HG02763 (cell line): ENCODE measurements at regions not wholly inside any gene's neighbourhood (a gene's known extent, or its start where the extent isn't known, plus 50 kb on each side); places are given as distances from the start of the nearest gene placed in this dataset.
A peak's percentile ranks its signal among the peaks of the same experiment; 100 is the strongest.
"Not testable (repeated sequence)": the region's sequence is repeated elsewhere in the genome, so short reads cannot be mapped to it uniquely, and the experiment has no call there.

Experiments
- ATAC-seq: cut with Tn5 transposase; IDR thresholded peaks from one replicate; pipeline ENCODE4 v1.9.1; 2021; ENCODE audit warnings: mild to moderate bottlenecking, moderate library complexity; ENCODE audit not compliant: unreplicated experiment

DNA sequence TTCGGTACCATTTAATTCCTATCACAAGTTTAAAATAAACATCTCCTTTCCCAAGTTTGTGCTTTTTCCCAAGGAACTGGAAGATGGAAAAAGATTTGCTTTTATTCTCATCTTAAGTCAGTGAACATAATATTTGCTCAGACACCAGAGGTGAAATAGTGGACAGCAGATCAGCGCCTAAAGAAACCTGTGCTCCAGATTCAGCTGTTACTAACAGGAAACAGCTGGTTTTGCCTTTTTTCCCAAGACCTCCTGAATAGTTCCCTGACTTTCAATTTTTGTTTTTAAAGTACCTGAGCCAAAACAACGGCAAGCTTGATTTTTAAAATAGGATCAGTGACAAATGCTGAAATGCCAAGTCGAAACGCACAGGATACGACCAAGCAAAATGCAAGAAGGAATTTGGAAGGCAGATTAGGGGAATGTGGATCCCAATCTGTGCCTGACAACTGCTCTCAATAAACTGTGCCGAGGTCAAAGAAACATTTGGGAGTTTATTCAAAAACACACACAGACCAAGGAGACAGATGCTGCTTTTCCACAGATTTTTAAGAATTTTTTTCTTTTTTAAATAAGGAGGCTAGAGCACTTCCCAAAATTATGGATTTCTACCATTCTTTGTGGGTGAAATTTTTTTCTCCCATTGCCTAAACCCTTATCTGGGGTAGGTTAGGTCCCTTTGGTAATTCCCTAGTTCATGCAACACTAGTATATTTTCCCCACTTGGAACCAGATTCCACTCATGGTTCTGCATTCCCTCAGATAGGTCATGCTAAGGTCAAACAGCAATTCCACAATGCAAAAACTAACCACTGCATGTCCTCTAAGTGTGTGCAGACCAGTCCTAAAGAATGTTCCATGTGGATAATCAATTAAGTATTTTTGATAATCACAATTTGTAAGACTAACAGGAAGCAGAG, 121.5 kb upstream of the PDE1A start:
- ATAC-seq = no peak

DNA sequence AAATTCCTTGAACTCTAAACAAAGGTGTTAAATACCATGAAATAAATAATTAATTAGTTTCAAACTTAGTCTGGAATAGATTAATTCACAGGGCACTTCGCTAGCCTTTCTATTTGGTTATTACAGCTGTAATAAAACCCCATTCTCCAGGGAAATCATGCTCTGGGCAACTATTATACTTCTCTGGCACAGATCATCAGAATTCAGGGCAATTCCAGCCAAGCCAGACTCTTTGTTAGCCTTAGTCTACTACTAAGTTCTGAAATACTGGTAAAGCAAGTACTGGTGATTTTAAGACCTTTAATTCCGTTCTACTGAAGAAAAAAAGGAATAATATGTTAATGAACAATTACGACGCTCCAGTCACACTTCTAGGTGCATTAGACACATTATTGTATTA, 123.4 kb upstream of the PDE1A start:
- ATAC-seq = no peak

DNA sequence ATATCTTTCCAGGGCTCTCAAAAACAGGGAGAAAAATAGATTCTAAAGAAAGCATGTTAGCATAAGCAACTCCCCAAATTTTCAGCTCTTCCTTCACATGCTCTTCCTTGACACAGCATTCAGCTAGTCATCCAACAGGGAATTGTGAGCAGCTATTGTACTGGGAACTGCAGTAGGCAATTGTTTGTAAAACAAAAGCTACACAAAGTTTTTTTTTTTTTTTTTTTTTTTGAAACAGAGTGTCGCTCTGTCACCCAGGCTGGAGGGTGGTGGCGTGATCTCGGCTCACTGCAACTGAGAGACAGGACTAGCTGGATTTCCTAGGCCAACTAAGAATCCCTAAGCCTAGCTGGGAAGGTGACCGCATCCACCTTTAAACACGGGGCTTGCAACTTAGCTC, 125.4 kb upstream of the PDE1A start:
- ATAC-seq = not testable (repeated sequence)

DNA sequence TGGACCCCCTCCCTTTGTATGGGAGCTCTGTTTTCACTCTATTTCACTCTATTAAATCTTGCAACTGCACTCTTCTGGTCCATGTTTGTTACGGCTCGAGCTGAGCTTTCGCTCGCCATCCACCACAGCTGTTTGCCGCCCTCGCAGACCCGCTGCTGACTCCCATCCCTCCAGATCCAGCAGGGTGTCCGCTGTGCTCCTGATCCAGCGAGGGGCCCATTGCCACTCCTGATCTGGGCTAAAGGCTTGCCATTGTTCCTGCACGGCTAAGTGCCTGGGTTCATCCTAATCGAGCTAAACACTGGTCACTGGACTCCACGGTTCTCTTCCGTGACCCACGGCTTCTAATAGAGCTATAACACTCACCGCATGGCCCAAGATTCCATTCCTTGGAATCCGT, 125.9 kb upstream of the PDE1A start:
- not testable (repeated sequence) for ATAC-seq

DNA sequence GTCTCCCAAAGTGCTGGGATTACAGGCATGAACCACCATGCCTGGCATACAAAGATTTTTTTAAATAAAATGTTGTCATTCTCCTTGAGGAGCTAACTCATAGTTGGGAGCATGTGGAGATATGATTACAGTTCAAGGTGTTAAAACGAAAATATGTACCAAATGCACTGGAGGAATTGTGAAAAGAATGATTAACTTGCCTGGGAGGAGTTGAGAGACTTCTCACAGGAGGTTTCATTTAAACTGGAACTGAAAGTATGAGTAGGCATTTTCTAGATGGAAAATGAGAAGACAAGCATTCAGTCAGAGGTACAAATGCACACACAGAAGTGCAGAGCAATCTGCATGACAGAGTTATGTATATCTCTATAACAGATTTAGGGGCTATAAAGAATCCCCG, 126.6 kb upstream of the PDE1A start:
- peak; percentile 99 for ATAC-seq

DNA sequence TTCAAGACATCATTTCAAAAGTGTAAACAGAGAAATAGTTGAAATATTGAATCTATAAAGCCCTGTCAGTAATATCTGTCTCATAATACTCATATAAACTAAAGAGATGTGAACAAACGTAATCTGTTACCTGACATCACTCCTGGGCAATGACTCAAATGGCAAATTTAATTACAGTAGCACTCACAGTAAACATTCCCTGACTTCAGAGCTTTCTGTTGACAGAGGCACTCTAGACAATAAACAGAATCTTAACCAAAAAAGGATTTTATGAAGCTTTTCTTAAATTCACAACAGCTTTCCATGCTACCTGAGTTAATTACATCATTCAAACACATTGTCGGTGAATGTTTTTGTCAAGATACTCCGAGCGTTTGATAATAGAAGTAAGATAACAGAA, 128.1 kb upstream of the PDE1A start:
- ATAC-seq = no peak

DNA sequence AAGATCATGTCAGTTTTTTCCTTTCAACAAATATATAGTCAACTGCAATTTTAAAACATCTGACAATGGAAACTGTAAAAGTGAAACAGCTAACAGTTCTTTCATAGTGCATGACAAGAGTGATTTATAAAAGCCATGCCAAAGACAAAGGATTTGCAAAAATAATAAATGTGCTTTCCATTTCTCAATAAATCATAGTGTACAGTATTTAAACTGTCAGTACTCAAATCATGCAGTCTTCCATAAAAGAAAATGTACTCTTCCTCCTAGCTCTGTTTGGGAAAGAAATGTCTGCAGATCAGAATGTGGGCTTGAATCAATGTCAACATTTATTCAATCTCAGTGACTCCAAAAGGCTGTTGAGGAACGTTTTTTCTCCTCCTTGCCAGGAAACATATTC, 131.7 kb upstream of the PDE1A start:
- no peak for ATAC-seq

DNA sequence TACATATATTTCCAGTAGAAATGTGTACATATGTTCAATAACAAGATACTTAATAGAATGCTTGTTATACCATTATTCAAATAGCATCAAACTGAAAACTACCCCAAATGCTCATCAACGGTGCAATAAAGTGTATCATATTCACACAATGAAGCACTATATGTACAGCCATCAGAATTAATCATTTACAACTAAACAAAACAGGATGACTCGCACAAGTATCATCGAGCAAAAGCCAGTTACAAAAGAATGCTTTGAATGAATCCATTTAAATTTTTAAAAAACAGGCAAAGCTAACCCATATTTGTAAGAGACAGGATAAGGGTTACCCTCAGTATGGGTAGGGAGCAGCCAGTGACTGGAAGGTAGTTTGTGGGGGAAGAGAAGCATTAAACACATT, 132.8 kb upstream of the PDE1A start:
- no peak for ATAC-seq

DNA sequence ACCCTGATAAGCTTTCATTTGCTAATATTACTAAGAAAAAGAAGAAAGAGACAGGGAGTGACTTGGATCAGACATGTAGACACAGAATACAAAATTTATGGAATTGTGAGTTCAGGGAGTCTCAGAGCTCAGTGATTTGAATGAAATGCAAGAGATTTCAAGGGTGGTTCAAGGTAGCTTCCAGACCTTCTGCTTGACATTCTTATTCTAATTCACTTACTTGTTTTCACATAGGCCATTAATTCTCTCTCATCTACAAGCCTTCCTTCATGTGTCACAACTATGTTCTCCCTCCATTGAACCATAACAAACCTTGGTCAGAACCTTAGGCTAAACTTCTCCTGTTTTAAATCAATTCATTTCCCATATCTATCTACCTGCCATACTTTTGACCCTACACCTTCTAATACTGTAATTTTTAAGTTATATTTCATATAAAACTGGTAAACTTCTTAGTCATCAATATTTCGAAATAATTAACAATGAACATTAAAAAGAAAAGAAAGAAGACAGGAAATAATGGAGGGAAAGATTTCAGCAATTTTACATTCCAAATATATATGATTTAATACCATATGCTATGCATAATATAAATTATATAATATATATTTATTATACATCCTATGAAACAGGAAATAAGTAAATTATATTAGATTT, 139.2 kb upstream of the PDE1A start:
- ATAC-seq = no peak

DNA sequence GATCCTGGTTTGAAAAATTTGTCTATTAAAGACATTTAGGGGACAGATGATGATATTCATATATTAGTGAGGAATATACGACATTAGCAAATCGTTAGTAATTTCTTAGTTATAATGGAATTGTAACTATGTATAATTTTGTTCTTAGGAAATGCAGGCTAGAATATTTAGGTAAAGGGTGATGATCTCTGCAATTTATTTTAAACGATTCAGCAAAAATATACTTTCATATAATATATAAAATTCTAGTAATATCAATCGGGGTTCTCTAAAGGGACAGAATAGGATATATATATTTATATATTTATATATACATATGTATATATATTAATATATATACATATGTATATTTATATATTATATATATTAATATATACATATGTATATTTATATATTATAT, 142.5 kb upstream of the DNAJC10 start:
- no peak for ATAC-seq

DNA sequence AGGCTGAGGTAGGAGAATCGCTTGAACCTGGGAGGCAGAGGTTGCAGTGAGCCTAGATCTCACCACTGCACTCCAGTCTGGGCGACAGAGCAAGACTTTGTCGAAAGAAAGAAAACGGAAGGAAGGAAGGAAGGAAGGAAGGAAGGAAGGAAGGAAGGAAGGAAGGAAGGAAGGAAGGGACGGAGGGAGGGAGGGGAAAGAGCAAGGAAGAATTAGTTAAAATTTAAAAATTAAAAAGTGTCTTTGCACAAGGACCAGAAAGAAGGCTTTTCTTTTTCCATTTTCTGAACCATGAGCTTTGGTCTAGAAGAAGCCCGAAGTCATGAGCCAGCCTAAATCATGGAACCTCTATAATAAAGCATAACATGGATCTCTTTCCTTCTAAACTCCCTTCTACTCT, 138.2 kb upstream of the DNAJC10 start:
- no peak for ATAC-seq

DNA sequence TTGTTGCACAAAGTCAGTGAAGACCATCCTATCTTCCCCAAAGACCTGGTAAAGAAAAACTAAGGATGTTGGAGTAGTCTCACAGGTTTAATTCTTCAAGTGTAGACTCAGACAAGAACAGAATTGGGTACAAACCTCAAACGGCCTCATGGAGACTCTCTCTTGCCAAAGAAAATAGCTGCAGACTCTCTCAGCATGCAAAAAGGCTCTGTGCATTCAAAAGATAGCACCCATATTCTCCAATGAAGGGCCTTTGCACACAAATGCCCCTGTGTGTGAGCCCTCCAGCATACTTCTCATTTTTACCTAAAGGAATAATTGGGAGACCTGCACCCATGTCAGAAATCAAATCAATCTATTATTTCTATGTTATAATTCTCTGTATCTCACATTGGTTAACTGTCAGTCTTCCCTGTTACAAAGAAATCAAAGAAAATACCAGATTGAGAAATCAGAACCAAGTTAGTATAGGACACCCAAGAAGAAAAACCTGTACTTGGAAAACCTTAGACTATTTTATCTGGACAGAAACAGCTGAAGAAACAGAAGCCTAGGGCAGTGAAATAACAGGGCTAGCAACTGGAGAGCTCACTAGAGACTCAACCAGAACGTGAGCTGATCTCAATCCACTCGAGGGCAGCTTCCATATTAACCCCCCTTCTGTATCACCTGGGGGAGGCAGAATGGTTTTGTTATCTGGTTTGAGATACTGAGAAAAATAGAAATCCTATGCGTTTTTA, 134.7 kb upstream of the DNAJC10 start:
- no peak for ATAC-seq

DNA sequence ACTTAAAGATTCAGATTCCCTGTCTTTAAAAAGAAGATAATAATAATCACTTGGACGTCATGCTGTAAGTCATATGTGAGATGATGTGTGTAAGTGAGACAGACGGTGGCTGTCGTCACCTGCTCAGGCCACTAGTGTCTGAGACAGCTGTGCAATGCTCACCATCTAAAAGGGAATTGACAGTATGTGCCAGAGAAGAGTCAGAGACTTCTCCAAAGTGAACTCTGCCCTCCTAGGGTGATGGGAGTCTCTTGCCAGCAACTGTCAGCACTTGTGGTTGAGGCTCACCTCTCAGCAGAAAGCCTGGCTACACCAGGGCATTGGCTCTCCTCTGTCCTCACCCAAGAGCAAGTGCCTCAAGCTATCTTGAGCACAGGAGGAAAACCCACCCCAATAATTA, 131.6 kb upstream of the DNAJC10 start:
- no peak for ATAC-seq

DNA sequence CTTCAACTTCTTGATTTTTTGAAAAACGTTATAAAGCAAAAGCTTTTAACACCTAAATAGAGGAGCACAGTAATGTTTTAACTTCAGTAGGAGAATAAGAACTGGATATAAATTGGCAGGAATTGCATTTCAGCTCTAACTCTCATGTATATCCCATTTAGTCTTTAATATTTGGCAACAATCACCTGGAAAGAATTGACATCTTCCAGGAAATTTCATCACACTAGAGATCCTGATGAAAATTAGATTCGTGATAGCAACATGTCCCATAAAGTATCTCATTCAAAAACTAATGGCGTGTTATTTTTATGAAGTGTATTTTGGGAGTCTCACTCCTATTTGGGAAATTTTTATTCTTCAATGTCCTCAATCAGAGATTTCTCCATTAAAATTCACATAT, 131.1 kb upstream of the DNAJC10 start:
- ATAC-seq = no peak

DNA sequence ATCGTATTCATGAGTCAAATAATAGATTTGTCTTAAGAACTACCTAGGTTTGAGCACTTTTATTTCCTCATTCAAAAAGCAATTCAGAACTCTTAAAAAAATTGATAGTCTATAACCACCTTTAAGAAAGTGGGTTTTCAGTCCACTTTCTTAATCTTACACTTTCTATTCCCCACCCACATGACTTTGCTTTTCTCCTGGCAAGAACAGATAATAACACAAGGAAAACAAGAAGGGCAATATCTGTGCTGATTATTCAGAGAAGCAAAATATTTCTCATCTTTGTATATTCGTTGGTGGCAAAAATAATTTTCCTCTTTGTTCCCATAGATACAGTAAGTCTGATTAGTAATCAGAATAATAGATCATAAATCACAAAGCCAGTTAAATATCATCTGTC, 130.6 kb upstream of the DNAJC10 start:
- ATAC-seq = no peak

DNA sequence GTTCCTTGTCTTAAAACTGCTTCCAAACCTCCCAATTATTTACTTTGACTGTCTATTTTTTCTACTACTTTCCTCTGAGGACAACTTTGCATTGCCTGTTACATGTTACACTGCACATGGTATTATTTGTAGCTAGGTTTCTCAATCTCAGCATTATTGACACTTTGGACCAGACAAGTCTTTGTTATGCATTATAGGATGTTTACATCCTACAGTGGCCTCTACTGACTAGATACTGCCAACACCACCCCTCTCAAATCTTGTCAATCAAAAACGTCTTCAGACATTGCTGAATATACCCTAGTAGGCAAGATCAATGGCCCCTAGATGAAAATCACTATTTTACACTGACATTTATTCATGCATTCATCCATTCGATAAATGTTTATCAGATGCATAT, 129.6 kb upstream of the DNAJC10 start:
- ATAC-seq = peak; percentile 65

DNA sequence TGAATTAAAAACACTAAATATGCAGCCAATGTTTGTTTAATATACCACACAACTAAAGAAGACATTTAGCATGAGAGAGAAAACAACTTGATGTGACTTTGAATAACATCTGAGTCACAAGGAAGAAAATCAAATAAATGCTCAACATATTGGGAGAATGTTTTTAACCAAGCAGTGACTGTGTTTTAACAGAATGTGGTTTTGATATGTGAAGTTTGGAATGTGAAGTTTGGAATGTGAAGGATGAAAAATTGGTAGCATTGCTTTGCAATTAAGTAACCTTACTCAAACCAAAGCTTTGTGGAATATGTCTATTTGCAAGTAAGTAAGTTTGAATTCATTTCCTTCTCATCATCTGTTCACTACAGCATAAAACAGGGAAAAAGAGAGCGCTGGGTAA, 128.2 kb upstream of the DNAJC10 start:
- ATAC-seq = no peak

DNA sequence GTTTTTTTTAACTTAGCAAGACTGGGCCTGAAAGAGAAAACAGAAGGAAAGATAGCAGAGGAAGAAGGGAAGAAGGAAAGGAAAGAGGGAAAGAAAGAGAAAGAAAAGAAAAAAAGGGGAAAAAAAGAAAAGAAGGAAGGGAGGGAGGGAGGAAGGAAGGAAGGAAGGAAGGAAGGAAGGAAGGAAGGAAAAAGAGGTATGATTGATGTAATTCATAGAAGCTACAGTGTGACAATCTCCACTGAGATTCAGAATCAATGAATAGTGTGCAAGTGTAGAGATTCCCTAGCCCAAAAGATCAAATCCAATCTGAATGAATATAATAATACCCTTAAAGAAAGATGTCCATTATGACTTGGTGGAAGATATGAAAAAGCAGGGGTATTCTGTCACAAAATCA, 126.9 kb upstream of the DNAJC10 start:
- ATAC-seq = no peak

DNA sequence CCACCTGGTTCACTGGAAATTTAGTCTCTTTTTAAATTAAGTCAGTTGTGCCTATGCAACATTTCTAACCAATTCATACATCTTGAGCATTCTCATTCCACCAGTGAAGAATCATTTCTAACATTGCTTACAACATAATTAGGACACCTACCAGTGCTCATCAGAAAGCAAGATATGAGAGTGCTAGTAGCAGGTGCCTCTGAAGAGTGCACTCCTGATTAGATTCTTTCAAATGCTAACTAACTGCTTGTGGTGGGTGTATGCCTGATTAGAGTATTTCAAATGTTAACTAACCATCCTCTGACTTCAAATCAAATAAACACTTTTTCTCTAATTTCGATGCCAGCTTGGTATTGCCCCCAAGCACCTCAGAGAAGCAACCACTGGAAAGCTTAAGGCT, 124.3 kb upstream of the DNAJC10 start:
- no peak for ATAC-seq

DNA sequence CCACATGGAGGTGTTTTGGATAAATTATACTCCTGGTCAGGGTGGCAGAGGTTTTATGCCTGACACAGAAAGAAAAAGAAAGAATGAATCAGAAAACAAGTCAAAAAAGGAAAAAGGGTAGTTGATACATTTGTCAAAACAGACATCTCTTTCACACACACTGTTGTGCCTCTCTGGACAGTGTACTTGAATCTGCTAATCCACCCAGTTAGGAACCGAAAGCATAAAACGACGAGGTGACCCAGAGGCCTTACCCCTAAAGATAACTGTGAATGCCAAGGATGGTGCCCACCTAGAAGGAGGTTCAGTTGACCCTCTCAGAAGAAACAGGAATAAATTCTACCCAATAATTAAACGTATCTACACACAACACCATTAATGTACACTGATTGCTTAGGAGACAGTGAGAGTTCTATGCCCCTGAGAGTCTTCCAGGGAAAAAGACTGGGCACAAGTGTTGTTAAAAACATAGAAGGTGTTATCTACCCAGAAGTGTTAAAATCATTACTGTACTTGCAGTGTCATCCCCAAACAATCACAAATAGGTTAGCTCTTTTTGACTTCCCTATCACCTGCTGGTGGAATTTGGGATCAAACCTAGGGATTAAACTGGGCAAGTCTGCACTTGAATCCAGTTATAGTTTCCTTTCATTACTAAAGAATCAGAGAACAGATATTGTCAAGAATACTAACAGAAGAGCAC, 123.2 kb upstream of the DNAJC10 start:
- ATAC-seq = no peak

DNA sequence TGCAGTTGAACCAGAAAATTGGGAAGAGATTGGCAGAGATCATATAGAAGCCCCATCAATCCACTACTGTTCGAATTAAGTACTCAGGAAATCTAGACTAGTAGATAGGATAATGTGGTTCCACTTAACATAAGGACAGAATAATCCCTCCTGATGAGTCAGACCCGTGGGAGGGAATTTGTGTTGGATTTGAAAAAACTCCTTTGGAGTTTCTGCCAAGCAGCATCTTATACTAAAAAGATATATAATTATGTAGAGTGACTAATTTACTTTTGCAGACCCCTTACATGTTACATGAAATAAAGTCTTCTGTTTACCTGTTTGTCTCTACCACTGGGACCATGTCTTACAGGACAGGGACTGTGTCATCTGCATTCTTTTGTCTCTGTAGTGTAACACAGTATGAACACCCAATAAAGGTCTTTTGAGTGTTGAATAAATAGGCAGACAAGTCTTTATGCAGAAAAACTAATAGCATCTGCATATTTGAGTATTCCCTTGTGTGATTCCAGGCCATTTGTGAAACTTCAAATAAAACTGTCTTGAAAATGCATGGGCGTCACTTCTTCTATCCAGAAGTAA, 122.6 kb upstream of the DNAJC10 start:
- no peak for ATAC-seq
